ENCODE measurements at regions not wholly inside any gene's neighbourhood (a gene's known extent, or its start where the extent isn't known, plus 50 kb on each side); places are given as distances from the start of the nearest gene placed in this dataset.

GRCh38 chr4:144288011-144288903 is 147.7 kb upstream of the GYPA start (continued):
- TF ChIP-seq ZNF354B (CRISPR knock-in tag; IDR thresholded peaks at IDR 0.05): no peak
- TF ChIP-seq CHD1 (IDR thresholded peaks at IDR 0.05; ENCODE audit: low read length): no peak
- TF ChIP-seq ZBTB7A (IDR thresholded peaks at IDR 0.05; ENCODE audit: borderline replicate concordance, control insufficient read depth, low read depth, low read length): no peak
- no peak for TF ChIP-seq ASH1L (IDR thresholded peaks at IDR 0.05; ENCODE audit: borderline replicate concordance, low read depth, partially characterized antibody)
- TF ChIP-seq ZNF280A (IDR thresholded peaks at IDR 0.05; ENCODE audit: low read depth, partially characterized antibody): no peak
- TF ChIP-seq SOX6 (IDR thresholded peaks at IDR 0.05): no peak
- TF ChIP-seq PHB (CRISPR knock-in tag; IDR thresholded peaks at IDR 0.05): no peak

DNA sequence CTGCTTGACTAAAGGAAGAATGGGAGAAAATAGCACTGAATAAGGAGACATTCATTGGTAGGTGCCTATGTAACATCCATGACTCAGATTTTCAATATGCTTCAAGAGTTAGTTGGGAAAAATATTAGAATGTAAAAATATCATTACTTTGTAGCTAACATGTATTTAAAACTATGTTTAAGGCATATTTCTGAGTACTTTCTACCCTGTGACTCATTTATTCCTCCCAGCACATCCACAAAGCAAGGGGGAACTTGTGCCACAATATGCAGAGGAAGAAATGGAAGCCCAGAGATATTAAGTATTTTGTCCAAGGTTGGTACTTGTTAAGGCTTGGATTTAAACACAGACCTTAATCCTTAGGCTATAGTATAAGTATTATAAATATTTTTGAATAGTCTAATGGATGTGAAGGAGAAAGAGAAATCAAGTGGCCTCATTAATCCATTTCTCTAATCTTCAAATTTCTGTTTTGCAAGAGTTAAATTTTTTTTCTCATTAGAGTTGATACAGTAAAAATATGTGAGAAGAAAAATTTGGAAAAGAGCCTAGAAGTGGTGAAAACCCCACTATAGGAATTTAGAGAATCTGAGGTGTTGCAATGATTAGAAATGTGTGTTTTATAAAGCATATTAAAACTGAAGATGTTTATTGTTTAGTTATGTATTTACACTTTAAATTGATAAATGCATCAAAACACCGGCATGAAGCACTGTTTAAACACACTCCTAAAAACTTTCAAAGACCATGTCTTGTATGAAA is 149.3 kb upstream of the GYPA start:
- intact Hi-C loops (cut with micrococcal nuclease) (no loop called here), in situ Hi-C loops (cut with MboI) (no loop called here)
- ChIA-PET POLR2A (no interaction called here), CTCF (ENCODE audit: low intra/inter-chr PET ratio) (no interaction called here)
- BruUV-seq (replicated peaks): no TSS peak
- no peaks in the 10 kb centered on the region for H3K4me1 ChIP-seq (replicated peaks in 1 of 2; ENCODE audit: control insufficient read depth in 2 of 2, insufficient read depth in 2 of 2, low read length in 2 of 2)
- H3K9me3 ChIP-seq (replicated peaks; ENCODE audit: control insufficient read depth, insufficient read depth, low read depth, low read length): no peaks in the 10 kb centered on the region
- FAIRE-seq: no peak
- H3K9ac ChIP-seq (ENCODE audit: insufficient read depth in 1 of 2, low read depth in 2 of 2, low read length in 2 of 2): no peak overlapping the region
- no peaks in the 10 kb centered on the region for H3K27me3 ChIP-seq (ENCODE audit: control insufficient read depth in 2 of 2, insufficient read depth in 2 of 2, low read length in 2 of 2)
- no peak for DNase-seq (ENCODE audit: extremely low read depth in 1 of 4, low spot score in 3 of 4)
- H2AFZ ChIP-seq (ENCODE audit: low read depth, low read length): no peak overlapping the region
- H3K4me2 ChIP-seq (ENCODE audit: insufficient read depth, low read length): no peak overlapping the region
- 0% methylated on average over 1 of the region's 1 CpG for WGBS (ENCODE audit: insufficient coverage, low coverage, missing lambda C conversion rate)
- no peaks in the 10 kb centered on the region for H3K9me1 ChIP-seq (ENCODE audit: control insufficient read depth, insufficient read depth, low read length)
- no peak for ATAC-seq
- H3K27ac ChIP-seq (ENCODE audit: extremely low read depth, low read depth, low read length): no peak overlapping the region
- no peaks in the 10 kb centered on the region for H3K36me3 ChIP-seq (ENCODE audit: control insufficient read depth, insufficient read depth, low read length)
- H3K79me2 ChIP-seq (ENCODE audit: control insufficient read depth, insufficient read depth, low read length): no peaks in the 10 kb centered on the region
- no peak overlapping the region for H3K4me3 ChIP-seq
- H4K20me1 ChIP-seq (replicated peaks; ENCODE audit: control insufficient read depth, insufficient read depth, low read length): no peaks in the 10 kb centered on the region
- TF ChIP-seq NFE2 (IDR thresholded peaks at IDR 0.05; ENCODE audit: low read depth): no peak
- TF ChIP-seq SAFB2 (IDR thresholded peaks at IDR 0.05; ENCODE audit: borderline replicate concordance, low read depth, low read length, severe bottlenecking): no peak
- no peak for TF ChIP-seq ZNF175 (CRISPR knock-in tag; IDR thresholded peaks at IDR 0.05; ENCODE audit: low read depth)
- no peak for TF ChIP-seq LEF1 (IDR thresholded peaks at IDR 0.05)
- no peak for TF ChIP-seq POLR2H (tag; IDR thresholded peaks at IDR 0.05; ENCODE audit: low read depth)
- no peak for TF ChIP-seq ZBTB17 (CRISPR knock-in tag; IDR thresholded peaks at IDR 0.05)
- no peak for TF ChIP-seq SRSF7 (optimal IDR thresholded peaks at IDR 0.05; ENCODE audit: low read depth, low read length)
- no peak for TF ChIP-seq EP300 (IDR thresholded peaks at IDR 0.05; ENCODE audit: low read length)
- TF ChIP-seq, protein P1, sequence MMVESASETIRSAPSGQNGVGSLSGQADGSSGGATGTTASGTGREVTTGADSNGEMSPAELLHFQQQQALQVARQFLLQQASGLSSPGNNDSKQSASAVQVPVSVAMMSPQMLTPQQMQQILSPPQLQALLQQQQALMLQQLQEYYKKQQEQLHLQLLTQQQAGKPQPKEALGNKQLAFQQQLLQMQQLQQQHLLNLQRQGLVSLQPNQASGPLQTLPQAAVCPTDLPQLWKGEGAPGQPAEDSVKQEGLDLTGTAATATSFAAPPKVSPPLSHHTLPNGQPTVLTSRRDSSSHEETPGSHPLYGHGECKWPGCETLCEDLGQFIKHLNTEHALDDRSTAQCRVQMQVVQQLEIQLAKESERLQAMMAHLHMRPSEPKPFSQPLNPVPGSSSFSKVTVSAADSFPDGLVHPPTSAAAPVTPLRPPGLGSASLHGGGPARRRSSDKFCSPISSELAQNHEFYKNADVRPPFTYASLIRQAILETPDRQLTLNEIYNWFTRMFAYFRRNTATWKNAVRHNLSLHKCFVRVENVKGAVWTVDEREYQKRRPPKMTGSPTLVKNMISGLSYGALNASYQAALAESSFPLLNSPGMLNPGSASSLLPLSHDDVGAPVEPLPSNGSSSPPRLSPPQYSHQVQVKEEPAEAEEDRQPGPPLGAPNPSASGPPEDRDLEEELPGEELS (CRISPR knock-in tag; IDR thresholded peaks at IDR 0.05; ENCODE audit: borderline replicate concordance): no peak
- no peak for TF ChIP-seq DDX20 (tag; IDR thresholded peaks at IDR 0.05; ENCODE audit: low read depth)
